IMR-90 (cell line): ENCODE measurements at regions not wholly inside any gene's neighbourhood (a gene's known extent, or its start where the extent isn't known, plus 50 kb on each side); places are given as distances from the start of the nearest gene placed in this dataset.

Experiments
- ATAC-seq: fragments of 200-7000 bp; cut with Tn5 transposase; 2 replicates; pipeline ENCODE4 v1.9.1; 2020; ENCODE audit warnings: low read depth, mild to moderate bottlenecking, moderate library complexity
- BruUV-seq: library from RNA; stranded (reverse); fragments of 400-500 nt; replicated peaks from 2 replicates; lab custom pipeline; 2021; lab: Mats Ljungman, UMichigan
- CTCF ChIA-PET: fragments of 300-600 bp; formaldehyde crosslinking; extraction: SDS; loops from one replicate; lab custom pipeline; 2021; ENCODE audit warnings: antibody characterized with exemption; lab: Yijun Ruan, JAX
- POLR2A ChIA-PET: fragments of 300-600 bp; sonication (Branson Sonifier 250); formaldehyde crosslinking; loops from one replicate; lab custom pipeline; 2022; ENCODE audit warnings: antibody characterized with exemption; ENCODE audit not compliant: unreplicated experiment; lab: Charles Lee
- DNase-seq: peaks from one replicate; pipeline ENCODE4 v3.0.0; 2013
- H2AFZ ChIP-seq: replicated peaks from 2 replicates; pipeline ENCODE3; 2013; ENCODE audit warnings: low read length, mild to moderate bottlenecking; ENCODE audit not compliant: poor library complexity
- H2AK5ac ChIP-seq: 2 replicates; pipeline ENCODE4 v1.6.1; 2013; ENCODE audit warnings: low read depth, low read length, inconsistent platforms
- H2AK9ac ChIP-seq: replicated peaks from 2 replicates; pipeline ENCODE3; 2013; ENCODE audit warnings: mild to moderate bottlenecking, low read depth, low read length, moderate library complexity; ENCODE audit not compliant: poor library complexity
- H2BK120ac ChIP-seq: 2 replicates; pipeline ENCODE4 v1.6.1; 2013; ENCODE audit warnings: low read depth, low read length, inconsistent platforms
- H2BK15ac ChIP-seq: 3 replicates; pipeline ENCODE4 v1.6.1; 2013; ENCODE audit warnings: low read depth, low read length, inconsistent platforms
- H2BK20ac ChIP-seq: 2 replicates; pipeline ENCODE4 v1.6.1; 2013; ENCODE audit warnings: low read depth, mild to moderate bottlenecking, inconsistent platforms, low read length, moderate library complexity
- H2BK5ac ChIP-seq: 2 replicates; pipeline ENCODE4 v1.6.1; 2013; ENCODE audit warnings: mild to moderate bottlenecking, low read depth, low read length, inconsistent platforms; ENCODE audit not compliant: poor library complexity, severe bottlenecking
- H3K14ac ChIP-seq: replicated peaks from 2 replicates; pipeline ENCODE4 v1.6.1; 2013; ENCODE audit warnings: low read depth, low read length, inconsistent platforms
- H3K18ac ChIP-seq: 2 replicates; pipeline ENCODE4 v1.6.1; 2013; ENCODE audit warnings: low read depth, low read length, control low read depth
- H3K23ac ChIP-seq: 2 replicates; pipeline ENCODE4 v1.6.1; 2013; ENCODE audit warnings: low read depth, low read length, inconsistent platforms
- H3K27ac ChIP-seq: 2 replicates; pipeline ENCODE4 v1.5.1; 2013; ENCODE audit warnings: mild to moderate bottlenecking, control low read depth, low read length; ENCODE audit not compliant: insufficient read depth
- H3K27me3 ChIP-seq: 2 replicates; pipeline ENCODE4 v1.6.1; 2013; ENCODE audit warnings: low read length; ENCODE audit not compliant: control insufficient read depth, insufficient read depth
- H3K36me3 ChIP-seq: 2 replicates; pipeline ENCODE4 v1.6.1; 2013; ENCODE audit warnings: low read length, mixed read lengths; ENCODE audit not compliant: control insufficient read depth, insufficient read depth
- H3K4ac ChIP-seq: 2 replicates; pipeline ENCODE4 v1.6.1; 2013; ENCODE audit warnings: low read depth, low read length, inconsistent platforms
- H3K4me1 ChIP-seq: 2 replicates; pipeline ENCODE4 v1.6.1; 2013; ENCODE audit warnings: low read length, mixed read lengths; ENCODE audit not compliant: control insufficient read depth, insufficient read depth
- H3K4me2 ChIP-seq: 2 replicates; pipeline ENCODE4 v1.6.1; 2013; ENCODE audit warnings: low read depth, mild to moderate bottlenecking, control low read depth, low read length, moderate library complexity
- H3K4me3 ChIP-seq: 2 replicates; pipeline ENCODE4 v1.5.1; 2013; ENCODE audit warnings: low read depth, mild to moderate bottlenecking, control low read depth, low read length, moderate library complexity; ENCODE audit not compliant: insufficient read depth
- H3K56ac ChIP-seq: 2 replicates; pipeline ENCODE4 v1.6.1; 2013; ENCODE audit warnings: low read length, inconsistent platforms; ENCODE audit not compliant: insufficient read depth; ENCODE audit errors: extremely low read depth
- H3K79me1 ChIP-seq, 2 experiments: 2 replicates each; pipeline ENCODE4 v1.6.1; 2013; ENCODE audit warnings: low read length in 2 of 2, inconsistent platforms in 1 of 2, low read depth in 1 of 2
- H3K9ac ChIP-seq: 2 replicates; pipeline ENCODE4 v1.6.1; 2013; ENCODE audit warnings: low read depth, low read length, control low read depth
- H3K9me1 ChIP-seq: 2 replicates; pipeline ENCODE4 v1.6.1; 2013; ENCODE audit warnings: low read length, inconsistent platforms; ENCODE audit not compliant: insufficient read depth
- H3K9me3 ChIP-seq: 2 replicates; pipeline ENCODE4 v1.6.1; 2013; ENCODE audit warnings: low read length; ENCODE audit not compliant: control insufficient read depth, insufficient read depth
- H4K20me1 ChIP-seq: 2 replicates; pipeline ENCODE4 v1.6.1; 2013; ENCODE audit warnings: low read length, inconsistent platforms; ENCODE audit not compliant: insufficient read depth
- H4K5ac ChIP-seq: 2 replicates; pipeline ENCODE4 v1.6.1; 2013; ENCODE audit warnings: mild to moderate bottlenecking, low read depth, low read length, control low read depth
- H4K8ac ChIP-seq, 2 experiments: 2 replicates each; pipeline ENCODE4 v1.6.1; 2013; ENCODE audit warnings: low read depth in 2 of 2, low read length in 2 of 2, control low read depth in 1 of 2, inconsistent platforms in 1 of 2
- H4K91ac ChIP-seq: 2 replicates; pipeline ENCODE4 v1.6.1; 2013; ENCODE audit warnings: low read depth, low read length, inconsistent platforms; ENCODE audit not compliant: insufficient read depth
- CEBPB ChIP-seq: IDR thresholded peaks from 2 replicates; pipeline ENCODE4 v1.6.1; 2012; ENCODE audit warnings: low read depth, low read length, improper control_type of control experiment
- CHD1 ChIP-seq: IDR thresholded peaks from 2 replicates; pipeline ENCODE4 v1.6.1; 2012; ENCODE audit warnings: low read depth, low read length, improper control_type of control experiment
- ELK1 ChIP-seq: fragments of 150-350 bp; IDR thresholded peaks from 2 replicates; pipeline ENCODE4 v1.6.1; 2016; ENCODE audit warnings: low read depth, mild to moderate bottlenecking, low read length, moderate library complexity, borderline replicate concordance
- FOS ChIP-seq: fragments of 150-350 bp; IDR thresholded peaks from 2 replicates; pipeline ENCODE4 v1.6.1; 2016; ENCODE audit warnings: low read depth, low read length
- MAFK ChIP-seq: IDR thresholded peaks from 2 replicates; pipeline ENCODE4 v1.6.1; 2012; ENCODE audit warnings: low read depth, low read length, improper control_type of control experiment
- MAZ ChIP-seq: IDR thresholded peaks from 2 replicates; pipeline ENCODE4 v1.6.1; 2012; ENCODE audit warnings: low read depth, mild to moderate bottlenecking, low read length, improper control_type of control experiment, moderate library complexity, borderline replicate concordance
- NFE2L2 ChIP-seq: fragments of 150-350 bp; IDR thresholded peaks from 2 replicates; pipeline ENCODE4 v1.6.1; 2016; ENCODE audit warnings: low read depth, mild to moderate bottlenecking, low read length
- POLR2A ChIP-seq: IDR thresholded peaks from 2 replicates; pipeline ENCODE4 v1.6.1; 2012; ENCODE audit warnings: mild to moderate bottlenecking, low read depth, low read length
- RCOR1 ChIP-seq: IDR thresholded peaks from 2 replicates; pipeline ENCODE4 v1.6.1; 2012; ENCODE audit warnings: mild to moderate bottlenecking, low read length, improper control_type of control experiment; ENCODE audit not compliant: insufficient replicate concordance
- RFX5 ChIP-seq: IDR thresholded peaks from 2 replicates; pipeline ENCODE4 v1.8.0; 2012; ENCODE audit warnings: low read depth, mild to moderate bottlenecking, low read length, moderate library complexity
- SMC3 ChIP-seq: fragments of 150-350 bp; IDR thresholded peaks from 2 replicates; pipeline ENCODE4 v1.6.1; 2016; ENCODE audit warnings: low read depth, mild to moderate bottlenecking, antibody characterized with exemption, low read length, moderate library complexity
- WGBS, 2 experiments: methylation state at CpG; one replicate each; pipeline versions ENCODE4 v1.1.5 to v1.1.7; 2013; ENCODE audit warnings: missing lambda C conversion rate in 2 of 2; ENCODE audit not compliant: insufficient read length in 1 of 2; ENCODE audit errors: extremely low coverage in 2 of 2; 5-methylcytosine and 5-hydroxymethylcytosine counted together
- dilution Hi-C: fragments of 300-500 bp; cut with HindIII; formaldehyde crosslinking; loops from one replicate; pipeline ENCODE4 v1.14.3; 2018; ENCODE audit warnings: low sequenced_read_pairs; ENCODE audit not compliant: unreplicated experiment
- in situ Hi-C: fragments of 300-500 bp; cut with MboI; formaldehyde crosslinking; loops from 3 replicates; pipeline ENCODE4 v1.14.3; 2019; ENCODE audit warnings: low sequenced_read_pairs, inconsistent platforms, mixed read lengths
- intact Hi-C: fragments of 100-400 bp; cut with micrococcal nuclease; formaldehyde crosslinking; loops from 2 replicates; pipeline ENCODE4 v1.10.0; 2022

- no peak overlapping the region for H2AFZ ChIP-seq
- no peak overlapping the region for H3K14ac ChIP-seq
- in situ Hi-C loops: no loop called here
- H2AK5ac ChIP-seq: no peak overlapping the region
- H3K79me1 ChIP-seq: no peaks in the 10 kb centered on the region
- WGBS, 2 experiments: no CpG with 5 or more reads among the region's 9 CpGs
- H3K27ac ChIP-seq: no peak overlapping the region
- BruUV-seq: no TSS peak
- ATAC-seq: no peak
- DNase-seq: no peak
- intact Hi-C loops: no loop called here
- H3K27me3 ChIP-seq: no peaks in the 10 kb centered on the region
- peaks cover 13% of the 10 kb centered on the region for H3K9me3 ChIP-seq
- H2BK120ac ChIP-seq: no peak overlapping the region
- H3K4me2 ChIP-seq: no peak overlapping the region
- no peak overlapping the region for H4K91ac ChIP-seq
- no peak overlapping the region for H2BK5ac ChIP-seq
- ChIA-PET POLR2A (no interaction called here), CTCF (no interaction called here)
- H3K56ac ChIP-seq: no peak overlapping the region
- H3K23ac ChIP-seq: no peak overlapping the region
- no peak overlapping the region for H3K9ac ChIP-seq
- no peak overlapping the region for H2BK20ac ChIP-seq
- no peak overlapping the region for H3K4me3 ChIP-seq
- no peak overlapping the region for H4K8ac ChIP-seq
- H4K20me1 ChIP-seq: no peaks in the 10 kb centered on the region
- H3K4me1 ChIP-seq: no peaks in the 10 kb centered on the region
- dilution Hi-C loops: no loop called here
- H4K5ac ChIP-seq: no peak overlapping the region
- H3K4ac ChIP-seq: no peak overlapping the region
- TF ChIP-seq SMC3: no peak
- TF ChIP-seq CHD1: no peak
- TF ChIP-seq MAZ: no peak
- TF ChIP-seq CEBPB: no peak
- no peak for TF ChIP-seq MAFK
- no peak for TF ChIP-seq NFE2L2
- TF ChIP-seq ELK1: no peak
- TF ChIP-seq POLR2A: no peak
- TF ChIP-seq FOS: no peak
- TF ChIP-seq RFX5: no peak
- no peak for TF ChIP-seq RCOR1
- H2AK9ac ChIP-seq: no peak overlapping the region
- no peaks in the 10 kb centered on the region for H3K9me1 ChIP-seq
- H2BK15ac ChIP-seq: no peak overlapping the region
- no peak overlapping the region for H3K18ac ChIP-seq
- H3K36me3 ChIP-seq: no peaks in the 10 kb centered on the region
Measured at GRCh38 chr1:5151511-5151910, 497.1 kb downstream of the AJAP1 start.
